GM12878 (cell line): ENCODE measurements at regions not wholly inside any gene's neighbourhood (a gene's known extent, or its start where the extent isn't known, plus 50 kb on each side); places are given as distances from the start of the nearest gene placed in this dataset.

Experiments
- ATAC-seq: fragments of 200-7000 bp; cut with Tn5 transposase; 3 replicates; pipeline ENCODE4 v1.9.1; 2020; ENCODE audit warnings: mild to moderate bottlenecking, moderate library complexity
- BruUV-seq: library from RNA; stranded (reverse); fragments of 400-500 nt; replicated peaks from 2 replicates; lab custom pipeline; 2021; lab: Mats Ljungman, UMichigan
- CTCF ChIA-PET: fragments of 300-600 bp; sonication (Branson Sonifier 250); formaldehyde crosslinking; extraction: SDS; loops from one replicate; lab custom pipeline; 2021; ENCODE audit warnings: inconsistent platforms; lab: Yijun Ruan, JAX
- POLR2A ChIA-PET: fragments of 350-600 bp; formaldehyde crosslinking; extraction: SDS; loops from one replicate; lab custom pipeline; 2021; ENCODE audit warnings: inconsistent platforms; lab: Charles Lee
- RAD21 ChIA-PET: fragments of 300-600 bp; sonication (Branson Sonifier 250); formaldehyde crosslinking; loops from one replicate; lab custom pipeline; 2023; ENCODE audit warnings: antibody characterized with exemption; ENCODE audit not compliant: unreplicated experiment; lab: Charles Lee
- SMC1A ChIA-PET: fragments of 300-600 bp; sonication (Branson Sonifier 250); formaldehyde crosslinking; loops from one replicate; lab custom pipeline; 2023; ENCODE audit not compliant: unreplicated experiment, uncharacterized antibody; lab: Charles Lee
- DNase-seq: peaks from one replicate; pipeline ENCODE4 v3.0.0-alpha.2; 2011; ENCODE audit warnings: low read depth, low spot score
- FAIRE-seq: peaks from 3 replicates; lab custom pipeline; 2011; peaks lifted over from hg19 to GRCh38; lab: Jason Lieb, UNC
- H2AFZ ChIP-seq: 2 replicates; pipeline ENCODE4 v1.6.0; 2011; ENCODE audit warnings: low read depth, low read length, control low read depth; ENCODE audit not compliant: control insufficient read depth
- H3K27ac ChIP-seq: 2 replicates; pipeline ENCODE4 v1.5.1; 2011; ENCODE audit warnings: control low read depth; ENCODE audit not compliant: control insufficient read depth, insufficient read depth
- H3K27me3 ChIP-seq, 2 experiments: replicated peaks in 1 of 2; 2 replicates each; pipeline versions ENCODE4 v1.6.0 to v1.6.1; 2011; ENCODE audit warnings: low read length in 1 of 2; ENCODE audit not compliant: control insufficient read depth in 2 of 2, insufficient read depth in 2 of 2
- H3K36me3 ChIP-seq, 2 experiments: 2 replicates each; pipeline ENCODE4 v1.5.1; 2011; ENCODE audit warnings: low read length in 1 of 2; ENCODE audit not compliant: control insufficient read depth in 2 of 2, insufficient read depth in 2 of 2
- H3K4me1 ChIP-seq: 2 replicates; pipeline ENCODE4 v1.6.1; 2011; ENCODE audit warnings: mild to moderate bottlenecking, low read length, moderate library complexity, mixed read lengths; ENCODE audit not compliant: control insufficient read depth, insufficient read depth
- H3K4me2 ChIP-seq: 2 replicates; pipeline ENCODE4 v1.6.0; 2011; ENCODE audit warnings: control low read depth; ENCODE audit not compliant: control insufficient read depth, insufficient read depth
- H3K4me3 ChIP-seq: fragments of 200-600 bp; sonication (generic); 2 replicates; pipeline ENCODE4 v1.5.1; 2016
- H3K79me2 ChIP-seq: 2 replicates; pipeline ENCODE4 v1.6.0; 2011; ENCODE audit warnings: low read length; ENCODE audit not compliant: control insufficient read depth, insufficient read depth
- H3K9ac ChIP-seq: 2 replicates; pipeline ENCODE4 v1.8.0; 2011; ENCODE audit warnings: low read length, control low read depth, mixed read lengths; ENCODE audit not compliant: control insufficient read depth, insufficient read depth
- H3K9me3 ChIP-seq: replicated peaks from 3 replicates; pipeline ENCODE4 v1.5.1; 2011; ENCODE audit warnings: mild to moderate bottlenecking, low read length; ENCODE audit not compliant: control insufficient read depth, insufficient read depth
- H4K20me1 ChIP-seq: 2 replicates; pipeline ENCODE4 v1.6.0; 2011; ENCODE audit not compliant: control insufficient read depth, insufficient read depth
- CREB1 ChIP-seq: IDR thresholded peaks from 2 replicates; pipeline ENCODE4 v1.6.1; 2012; ENCODE audit warnings: low read depth, mild to moderate bottlenecking, inconsistent platforms
- RCOR1 ChIP-seq: conservative IDR thresholded peaks from 2 replicates; pipeline ENCODE4 v1.6.1; 2012; ENCODE audit warnings: low read depth, low read length, improper control_type of control experiment
- WGBS: methylation state at CpG from one replicate; pipeline ENCODE4 v1.1.6; 2016; ENCODE audit warnings: low lambda C conversion rate; ENCODE audit not compliant: insufficient replicate concordance, insufficient coverage; ENCODE audit errors: missing lambda C conversion rate; 5-methylcytosine and 5-hydroxymethylcytosine counted together
- in situ Hi-C: fragments of 300-500 bp; cut with MboI; formaldehyde crosslinking; loops from 9 replicates; pipeline ENCODE4 v1.14.3; 2018; ENCODE audit warnings: mixed read lengths
- intact Hi-C: fragments of 100-400 bp; cut with micrococcal nuclease; formaldehyde crosslinking; loops from one replicate; pipeline ENCODE4 v1.14.2; 2022; ENCODE audit not compliant: unreplicated experiment
- TF ChIP-seq, protein P1 (sequence below): IDR thresholded peaks from 2 replicates; pipeline ENCODE4 v1.6.1; 2012; ENCODE audit warnings: improper control_type of control experiment, low read depth, low read length; ENCODE audit not compliant: insufficient replicate concordance
- TF ChIP-seq, protein P2 (sequence below): fragments of 450-650 bp; IDR thresholded peaks from 2 replicates; pipeline ENCODE4 v1.6.1; 2014; ENCODE audit warnings: mild to moderate bottlenecking

DNA sequence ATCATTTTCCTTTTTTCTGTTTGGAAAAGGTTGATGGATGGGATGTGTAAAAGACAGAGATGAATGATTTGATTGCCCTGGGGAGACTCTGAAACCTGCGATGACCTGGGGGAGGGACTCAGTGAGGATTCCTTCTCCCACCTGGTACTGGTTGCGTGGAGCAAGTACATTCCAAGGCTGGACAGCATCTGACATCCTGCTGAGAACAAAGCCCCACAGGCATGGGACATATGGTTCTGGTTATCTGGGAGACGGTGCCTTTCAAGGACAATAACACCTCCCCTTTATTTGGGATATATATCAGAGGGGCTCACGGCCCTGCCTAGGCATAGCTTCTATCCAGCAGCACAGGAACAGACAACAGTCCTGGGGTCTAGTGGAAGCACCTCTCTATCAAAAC is 527.8 kb downstream of the METTL15 start (continued):
- TF ChIP-seq, protein P1, sequence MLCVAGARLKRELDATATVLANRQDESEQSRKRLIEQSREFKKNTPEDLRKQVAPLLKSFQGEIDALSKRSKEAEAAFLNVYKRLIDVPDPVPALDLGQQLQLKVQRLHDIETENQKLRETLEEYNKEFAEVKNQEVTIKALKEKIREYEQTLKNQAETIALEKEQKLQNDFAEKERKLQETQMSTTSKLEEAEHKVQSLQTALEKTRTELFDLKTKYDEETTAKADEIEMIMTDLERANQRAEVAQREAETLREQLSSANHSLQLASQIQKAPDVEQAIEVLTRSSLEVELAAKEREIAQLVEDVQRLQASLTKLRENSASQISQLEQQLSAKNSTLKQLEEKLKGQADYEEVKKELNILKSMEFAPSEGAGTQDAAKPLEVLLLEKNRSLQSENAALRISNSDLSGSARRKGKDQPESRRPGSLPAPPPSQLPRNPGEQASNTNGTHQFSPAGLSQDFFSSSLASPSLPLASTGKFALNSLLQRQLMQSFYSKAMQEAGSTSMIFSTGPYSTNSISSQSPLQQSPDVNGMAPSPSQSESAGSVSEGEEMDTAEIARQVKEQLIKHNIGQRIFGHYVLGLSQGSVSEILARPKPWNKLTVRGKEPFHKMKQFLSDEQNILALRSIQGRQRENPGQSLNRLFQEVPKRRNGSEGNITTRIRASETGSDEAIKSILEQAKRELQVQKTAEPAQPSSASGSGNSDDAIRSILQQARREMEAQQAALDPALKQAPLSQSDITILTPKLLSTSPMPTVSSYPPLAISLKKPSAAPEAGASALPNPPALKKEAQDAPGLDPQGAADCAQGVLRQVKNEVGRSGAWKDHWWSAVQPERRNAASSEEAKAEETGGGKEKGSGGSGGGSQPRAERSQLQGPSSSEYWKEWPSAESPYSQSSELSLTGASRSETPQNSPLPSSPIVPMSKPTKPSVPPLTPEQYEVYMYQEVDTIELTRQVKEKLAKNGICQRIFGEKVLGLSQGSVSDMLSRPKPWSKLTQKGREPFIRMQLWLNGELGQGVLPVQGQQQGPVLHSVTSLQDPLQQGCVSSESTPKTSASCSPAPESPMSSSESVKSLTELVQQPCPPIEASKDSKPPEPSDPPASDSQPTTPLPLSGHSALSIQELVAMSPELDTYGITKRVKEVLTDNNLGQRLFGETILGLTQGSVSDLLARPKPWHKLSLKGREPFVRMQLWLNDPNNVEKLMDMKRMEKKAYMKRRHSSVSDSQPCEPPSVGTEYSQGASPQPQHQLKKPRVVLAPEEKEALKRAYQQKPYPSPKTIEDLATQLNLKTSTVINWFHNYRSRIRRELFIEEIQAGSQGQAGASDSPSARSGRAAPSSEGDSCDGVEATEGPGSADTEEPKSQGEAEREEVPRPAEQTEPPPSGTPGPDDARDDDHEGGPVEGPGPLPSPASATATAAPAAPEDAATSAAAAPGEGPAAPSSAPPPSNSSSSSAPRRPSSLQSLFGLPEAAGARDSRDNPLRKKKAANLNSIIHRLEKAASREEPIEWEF, result no peak

DNA sequence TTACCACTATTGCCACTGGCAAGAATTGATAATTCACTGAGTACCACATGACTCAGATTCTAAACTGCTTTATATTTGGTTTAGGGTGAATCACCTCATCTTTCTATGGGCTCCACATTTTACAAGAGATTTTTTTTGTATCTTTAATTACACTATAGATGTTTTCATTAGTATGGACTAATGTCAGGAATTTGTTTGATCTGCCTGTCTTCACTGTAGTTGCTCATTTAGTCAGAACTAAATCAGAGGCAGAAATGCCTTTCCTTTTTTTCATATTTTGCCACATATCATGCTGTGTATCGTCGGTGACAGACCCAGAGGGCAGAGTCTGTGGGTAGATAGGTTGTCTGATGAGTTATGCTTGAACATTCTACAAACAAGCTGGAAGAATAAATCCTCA is 524.1 kb downstream of the METTL15 start:
- no peak for DNase-seq
- BruUV-seq, result no TSS peak
- TF ChIP-seq, protein P2, sequence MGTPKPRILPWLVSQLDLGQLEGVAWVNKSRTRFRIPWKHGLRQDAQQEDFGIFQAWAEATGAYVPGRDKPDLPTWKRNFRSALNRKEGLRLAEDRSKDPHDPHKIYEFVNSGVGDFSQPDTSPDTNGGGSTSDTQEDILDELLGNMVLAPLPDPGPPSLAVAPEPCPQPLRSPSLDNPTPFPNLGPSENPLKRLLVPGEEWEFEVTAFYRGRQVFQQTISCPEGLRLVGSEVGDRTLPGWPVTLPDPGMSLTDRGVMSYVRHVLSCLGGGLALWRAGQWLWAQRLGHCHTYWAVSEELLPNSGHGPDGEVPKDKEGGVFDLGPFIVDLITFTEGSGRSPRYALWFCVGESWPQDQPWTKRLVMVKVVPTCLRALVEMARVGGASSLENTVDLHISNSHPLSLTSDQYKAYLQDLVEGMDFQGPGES, result no peak
- TF ChIP-seq RCOR1, result no peak
- no peak for TF ChIP-seq CREB1
- TF ChIP-seq, all 136 proteins: peak for 0
- ATAC-seq (no peak), FAIRE-seq (no peak)
- H3K4me3 ChIP-seq, result no peak overlapping the region
- RAD21 ChIA-PET, result no interaction called here
- H3K4me2 ChIP-seq, result no peak overlapping the region
- WGBS, result 0% methylated on average over 2 of the region's 2 CpGs
- in situ Hi-C loops, result no loop called here
- H3K27me3 ChIP-seq, result no peaks in the 10 kb centered on the region
- H3K36me3 ChIP-seq, result no peaks in the 10 kb centered on the region
- H3K4me1 ChIP-seq, result no peaks in the 10 kb centered on the region
- H3K27ac ChIP-seq, result no peak overlapping the region
- SMC1A ChIA-PET, result no interaction called here
- intact Hi-C loops, result no loop called here
- no peaks in the 10 kb centered on the region for H3K9me3 ChIP-seq
- POLR2A ChIA-PET, result no interaction called here
- no peak overlapping the region for H2AFZ ChIP-seq
- H3K79me2 ChIP-seq, result no peaks in the 10 kb centered on the region
- H3K9ac ChIP-seq, result no peak overlapping the region
- CTCF ChIA-PET, result no interaction called here
- H4K20me1 ChIP-seq, result no peaks in the 10 kb centered on the region
